ENCODE measurements at regions not wholly inside any gene's neighbourhood (a gene's known extent, or its start where the extent isn't known, plus 50 kb on each side); places are given as distances from the start of the nearest gene placed in this dataset.
A peak's percentile ranks its signal among the peaks of the same experiment; 100 is the strongest.
"Not testable (repeated sequence)": the region's sequence is repeated elsewhere in the genome, so short reads cannot be mapped to it uniquely, and the experiment has no call there.

- Mint-ChIP-seq H3K4me1 (ENCODE audit: low read depth) (no peaks in the 10 kb centered on the region), H3K36me3 (ENCODE audit: low read depth) (no peaks in the 10 kb centered on the region), H3K27ac (no peak overlapping the region), H3K9me3 (no peaks in the 10 kb centered on the region), H3K27me3 (ENCODE audit: low read depth) (peaks cover 3% of the 10 kb centered on the region), H3K4me3 (no peak overlapping the region)
- DNase-seq, result no peak
- intact Hi-C loops (cut with micrococcal nuclease), result no loop called here
- CTCF ChIA-PET, result no interaction called here
Observed at GRCh38 chr5:14025569-14026286, 81.2 kb upstream of the DNAH5 start.

GRCh38 chr5:14022971-14023370 is 78.5 kb upstream of the DNAH5 start:
- peaks cover 6% of the 10 kb centered on the region for H3K9me3 Mint-ChIP-seq
- H3K27ac Mint-ChIP-seq, result no peak overlapping the region
- H3K36me3 Mint-ChIP-seq (ENCODE audit: low read depth), result no peaks in the 10 kb centered on the region
- CTCF ChIA-PET, result no interaction called here
- no peak for DNase-seq
- H3K4me1 Mint-ChIP-seq (ENCODE audit: low read depth), result no peaks in the 10 kb centered on the region
- no peak overlapping the region for H3K4me3 Mint-ChIP-seq
- intact Hi-C loops (cut with micrococcal nuclease), result no loop called here
- H3K27me3 Mint-ChIP-seq (ENCODE audit: low read depth), result no peaks in the 10 kb centered on the region

- H3K4me1 Mint-ChIP-seq (ENCODE audit: low read depth); H3K36me3 Mint-ChIP-seq (ENCODE audit: low read depth); H3K9me3 Mint-ChIP-seq; DNase-seq; H3K27ac Mint-ChIP-seq; H3K4me3 Mint-ChIP-seq; CTCF ChIA-PET; H3K27me3 Mint-ChIP-seq (ENCODE audit: low read depth); intact Hi-C loops (cut with micrococcal nuclease): not testable (repeated sequence)
Observed at GRCh38 chr5:14020944-14021343, 76.5 kb upstream of the DNAH5 start.

DNA sequence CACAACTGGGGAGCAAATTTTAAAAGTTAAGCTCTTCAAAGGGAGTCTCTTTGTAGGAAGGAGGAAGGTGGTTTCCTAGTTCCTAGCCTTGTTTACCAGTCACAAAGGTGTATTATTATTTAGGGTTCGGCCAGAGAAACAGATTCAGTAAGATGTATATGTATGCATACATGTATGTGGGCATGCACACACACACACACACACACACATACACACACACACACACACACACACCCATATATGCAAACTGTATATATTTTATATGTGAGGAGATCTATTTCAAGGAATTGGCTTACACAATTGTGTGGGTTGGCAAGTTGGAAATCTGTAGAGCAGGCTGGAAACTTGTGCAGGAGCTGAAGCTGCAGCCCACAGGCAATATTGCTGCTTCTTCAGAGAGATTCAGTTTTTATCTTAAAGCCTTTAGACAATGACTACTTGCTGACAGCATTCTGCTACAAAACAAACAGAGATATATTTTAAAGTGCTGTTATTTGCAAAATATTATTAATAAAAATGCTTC is 75.3 kb upstream of the DNAH5 start:
- Mint-ChIP-seq H3K36me3 (ENCODE audit: low read depth) (no peaks in the 10 kb centered on the region), H3K4me3 (no peak overlapping the region)

DNA sequence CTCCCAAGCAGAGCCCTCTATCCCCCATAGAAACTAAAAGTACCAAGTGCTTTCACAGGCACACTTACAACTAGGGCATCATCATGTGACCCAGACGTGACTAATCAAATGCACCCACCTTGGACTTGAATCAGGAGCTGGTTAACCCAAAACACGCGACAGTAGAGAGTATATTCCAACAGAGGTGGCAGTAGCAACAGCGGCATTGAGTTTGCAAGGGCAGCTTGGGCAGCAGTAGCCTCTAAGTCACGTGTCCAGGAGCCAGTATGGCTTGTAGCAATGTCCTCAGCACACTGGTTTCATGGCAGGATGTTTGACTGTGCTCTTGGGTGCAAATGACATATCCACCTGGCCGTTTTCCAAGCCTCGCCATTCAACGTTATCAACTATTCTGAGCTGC is 73.4 kb upstream of the DNAH5 start:
- Mint-ChIP-seq H3K4me1 (ENCODE audit: low read depth) (no peaks in the 10 kb centered on the region), H3K9me3 (peaks cover 6% of the 10 kb centered on the region), H3K4me3 (no peak overlapping the region), H3K27me3 (ENCODE audit: low read depth) (peaks cover 5% of the 10 kb centered on the region), H3K36me3 (ENCODE audit: low read depth) (no peaks in the 10 kb centered on the region), H3K27ac (no peak overlapping the region)
- intact Hi-C loops (cut with micrococcal nuclease), result no loop called here
- CTCF ChIA-PET, result no interaction called here
- no peak for DNase-seq

More for the DNA sequence above, 75.3 kb upstream of the DNAH5 start:
- H3K9me3 Mint-ChIP-seq, result peaks cover 6% of the 10 kb centered on the region
- intact Hi-C loops (cut with micrococcal nuclease), result no loop called here
- CTCF ChIA-PET, result no interaction called here
- no peak for DNase-seq
- H3K27ac Mint-ChIP-seq, result no peak overlapping the region
- no peaks in the 10 kb centered on the region for H3K4me1 Mint-ChIP-seq (ENCODE audit: low read depth)
- H3K27me3 Mint-ChIP-seq (ENCODE audit: low read depth), result no peaks in the 10 kb centered on the region

DNA sequence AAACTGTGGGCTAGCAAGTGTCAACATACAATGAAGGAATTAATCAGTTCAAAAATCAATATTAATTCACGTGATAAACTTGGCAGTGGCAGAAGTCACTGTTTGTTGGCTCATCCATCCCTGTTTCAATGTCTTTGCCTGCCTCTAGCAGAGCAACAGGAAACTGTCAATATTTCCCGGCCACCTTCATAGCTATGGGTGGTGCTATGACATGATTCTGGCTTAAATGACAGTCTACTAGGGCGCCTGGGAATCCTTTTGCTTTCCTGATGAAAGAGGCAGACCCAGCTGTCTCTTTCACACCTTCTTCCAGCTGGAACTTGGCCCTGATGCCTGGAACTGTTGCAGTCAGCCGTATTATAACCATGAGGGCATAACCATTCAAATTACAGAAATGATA is 72.1 kb upstream of the DNAH5 start:
- intact Hi-C loops (cut with micrococcal nuclease), result no loop called here
- Mint-ChIP-seq H3K27me3 (ENCODE audit: low read depth) (peaks cover 12% of the 10 kb centered on the region), H3K4me3 (no peak overlapping the region), H3K9me3 (peaks cover 6% of the 10 kb centered on the region), H3K27ac (no peak overlapping the region), H3K4me1 (ENCODE audit: low read depth) (peaks cover 4% of the 10 kb centered on the region), H3K36me3 (ENCODE audit: low read depth) (no peaks in the 10 kb centered on the region)
- DNase-seq, result no peak
- CTCF ChIA-PET, result no interaction called here

DNA sequence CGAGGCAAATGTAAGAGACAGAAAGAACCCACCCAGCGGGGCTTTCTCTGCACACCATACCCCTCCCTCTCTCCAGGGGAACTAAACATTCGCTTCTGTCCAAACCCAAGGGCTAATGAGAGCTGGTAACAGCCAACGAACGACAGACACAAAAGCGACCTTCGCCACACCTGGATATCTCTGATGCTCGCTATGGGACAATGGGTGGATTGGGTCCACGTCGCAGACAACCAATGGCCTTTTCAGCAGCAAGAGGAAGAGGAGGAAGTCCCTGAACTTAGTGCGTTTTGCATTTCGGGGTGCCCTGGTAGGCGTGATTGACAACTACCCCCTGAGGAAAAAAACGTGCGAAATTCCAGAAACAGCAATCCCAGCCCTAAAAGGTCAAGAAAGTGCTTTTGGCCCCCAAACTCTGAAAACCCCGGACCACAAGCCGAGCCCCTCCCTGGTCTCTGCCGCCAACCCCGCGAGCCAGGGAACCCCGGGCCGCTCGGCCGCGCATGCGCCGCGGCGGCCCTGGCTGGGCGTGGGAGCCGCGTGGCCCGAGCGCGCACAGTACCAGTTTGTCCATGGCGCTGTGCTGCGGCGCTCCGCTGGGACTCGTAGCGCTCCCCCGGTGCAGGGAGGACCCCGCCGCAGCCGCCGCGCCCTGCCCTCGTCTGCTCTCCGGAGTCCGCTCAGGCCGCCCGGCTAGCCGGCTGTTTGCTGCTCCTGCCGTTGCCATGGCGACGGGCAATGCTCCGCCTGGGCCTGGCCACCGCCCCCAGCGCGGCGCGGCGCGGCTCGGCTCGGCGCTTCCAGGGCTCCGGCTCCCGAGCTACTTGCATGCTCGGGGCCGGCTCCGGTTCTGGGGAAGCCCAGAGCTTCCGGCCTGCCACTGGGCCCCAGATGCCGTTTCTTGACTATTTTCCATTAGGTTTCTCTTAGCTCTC is 66.9 kb upstream of the DNAH5 start:
- no peaks in the 10 kb centered on the region for H3K36me3 Mint-ChIP-seq (ENCODE audit: low read depth)
- peaks cover 34% of the 10 kb centered on the region for H3K27me3 Mint-ChIP-seq (ENCODE audit: low read depth)
- peak; percentile 37 for DNase-seq
- H3K9me3 Mint-ChIP-seq, result no peaks in the 10 kb centered on the region
- peaks cover 9% of the 10 kb centered on the region for H3K4me1 Mint-ChIP-seq (ENCODE audit: low read depth)
- intact Hi-C loops (cut with micrococcal nuclease), result loop anchor here (5.0 kb wide), 1 partner anchor 131 kb away; the partner anchor contains the start of gene TRIO
- CTCF ChIA-PET, result interaction anchor here (0.6 kb wide), 1 partner anchor 102 kb away, joined by 4 read pairs; no protein-coding TSS in a partner anchor
- H3K4me3 Mint-ChIP-seq, result peak overlapping the region; percentile 69
- H3K27ac Mint-ChIP-seq, result no peak overlapping the region

DNA sequence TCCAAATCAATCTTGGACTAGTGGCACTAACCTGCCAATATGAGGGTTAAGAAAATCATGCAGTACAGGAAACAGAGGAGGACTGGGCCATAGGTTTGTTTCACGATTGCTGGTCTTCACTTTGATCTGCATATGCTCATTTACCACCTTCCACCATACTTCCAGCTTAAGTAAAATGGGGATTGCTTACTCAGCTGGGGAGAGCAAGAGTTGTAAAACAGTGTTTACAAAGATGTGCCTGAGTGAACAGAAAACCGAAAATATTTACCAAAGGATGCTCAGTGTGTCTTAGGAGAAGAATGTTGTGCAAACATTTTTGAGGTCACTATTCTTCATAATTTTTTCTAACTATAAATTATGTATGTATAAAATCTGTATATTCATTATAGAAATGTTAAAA is 65.1 kb upstream of the DNAH5 start:
- Mint-ChIP-seq H3K27me3 (ENCODE audit: low read depth) (peaks cover 33% of the 10 kb centered on the region), H3K27ac (no peak overlapping the region), H3K9me3 (no peaks in the 10 kb centered on the region), H3K4me3 (no peak overlapping the region), H3K36me3 (ENCODE audit: low read depth) (no peaks in the 10 kb centered on the region), H3K4me1 (ENCODE audit: low read depth) (peaks cover 9% of the 10 kb centered on the region)
- intact Hi-C loops (cut with micrococcal nuclease), result no loop called here
- CTCF ChIA-PET, result no interaction called here
- no peak for DNase-seq

DNA sequence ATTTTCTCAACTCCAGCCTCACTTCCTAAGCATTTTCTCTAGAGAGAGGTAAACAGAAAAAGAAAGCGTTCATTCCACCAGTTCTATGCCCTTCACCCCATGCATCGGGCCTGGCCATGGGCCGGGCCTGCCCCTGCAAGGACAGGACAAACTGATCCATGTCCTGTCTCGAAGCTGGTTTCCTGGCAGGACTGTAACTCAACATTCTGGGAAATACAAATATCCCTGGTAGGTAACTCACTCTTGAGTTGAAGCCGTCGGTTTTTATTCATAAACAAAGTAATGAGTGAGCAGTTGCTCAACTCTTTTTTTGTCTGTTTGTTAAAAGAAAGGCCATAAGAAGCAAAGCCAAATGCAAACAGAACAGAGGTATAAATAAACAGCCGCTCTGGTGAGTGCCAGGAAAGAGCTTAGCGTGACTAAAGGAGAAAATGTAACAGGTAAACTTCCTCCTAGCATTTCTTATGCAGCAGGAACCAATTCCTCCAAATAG is 64.4 kb upstream of the DNAH5 start:
- H3K27me3 Mint-ChIP-seq (ENCODE audit: low read depth), result peaks cover 33% of the 10 kb centered on the region
- no peak overlapping the region for H3K27ac Mint-ChIP-seq
- intact Hi-C loops (cut with micrococcal nuclease), result no loop called here
- DNase-seq, result no peak
- H3K4me3 Mint-ChIP-seq, result no peak overlapping the region
- CTCF ChIA-PET, result no interaction called here
- peaks cover 9% of the 10 kb centered on the region for H3K4me1 Mint-ChIP-seq (ENCODE audit: low read depth)
- H3K36me3 Mint-ChIP-seq (ENCODE audit: low read depth), result no peaks in the 10 kb centered on the region
- no peaks in the 10 kb centered on the region for H3K9me3 Mint-ChIP-seq

- CTCF ChIA-PET, result interaction anchor here (0.7 kb wide), 1 partner anchor 604 kb away, joined by 6 read pairs; no protein-coding TSS in a partner anchor
- H3K4me3 Mint-ChIP-seq, result no peak overlapping the region
- H3K36me3 Mint-ChIP-seq (ENCODE audit: low read depth), result no peaks in the 10 kb centered on the region
- H3K27me3 Mint-ChIP-seq (ENCODE audit: low read depth), result peaks cover 25% of the 10 kb centered on the region
- no peaks in the 10 kb centered on the region for H3K9me3 Mint-ChIP-seq
- DNase-seq, result no peak
- peaks cover 8% of the 10 kb centered on the region for H3K4me1 Mint-ChIP-seq (ENCODE audit: low read depth)
- intact Hi-C loops (cut with micrococcal nuclease), result no loop called here
- no peak overlapping the region for H3K27ac Mint-ChIP-seq
Observed at GRCh38 chr5:14006823-14007520, 62.5 kb upstream of the DNAH5 start.

- no peaks in the 10 kb centered on the region for H3K9me3 Mint-ChIP-seq
- no peaks in the 10 kb centered on the region for H3K4me1 Mint-ChIP-seq (ENCODE audit: low read depth)
- H3K27ac Mint-ChIP-seq, result no peak overlapping the region
- CTCF ChIA-PET, result no interaction called here
- H3K4me3 Mint-ChIP-seq, result no peak overlapping the region
- peaks cover 17% of the 10 kb centered on the region for H3K27me3 Mint-ChIP-seq (ENCODE audit: low read depth)
- no peak for DNase-seq
- H3K36me3 Mint-ChIP-seq (ENCODE audit: low read depth), result no peaks in the 10 kb centered on the region
- intact Hi-C loops (cut with micrococcal nuclease), result no loop called here
Observed at GRCh38 chr5:14004598-14005394, 60.3 kb upstream of the DNAH5 start.

All from activated naive CD4-positive, alpha-beta T cell treated with anti-CD3 and anti-CD28 coated beads for 36 hours (primary cell).